NCI-H524 (cell line): ENCODE measurements at regions not wholly inside any gene's neighbourhood (a gene's known extent, or its start where the extent isn't known, plus 50 kb on each side); places are given as distances from the start of the nearest gene placed in this dataset.

Source experiments
- DNase-seq, 2 experiments: peaks; one replicate each; lab custom pipeline; 2025; lab: John Stamatoyannopoulos, UW

- no peak for DNase-seq
These were observed 157.3 kb upstream of the CTNNA2 start for GRCh38 chr2:79355569-79355968.

- peak in 1 of 2 experiments; percentile 1 for DNase-seq
These were observed 167.9 kb upstream of the REG3A start for GRCh38 chr2:79327460-79327859.

GRCh38 chr2:79320871-79321270, 161.3 kb upstream of the REG3A start:
- DNase-seq, result no peak

GRCh38 chr2:79294994-79295393, 135.4 kb upstream of the REG3A start:
- DNase-seq, result no peak

GRCh38 chr2:79292958-79293315, 133.4 kb upstream of the REG3A start:
- no peak for DNase-seq

- DNase-seq, result no peak
These were observed 132.8 kb upstream of the REG3A start for GRCh38 chr2:79292239-79292957.

GRCh38 chr2:79275863-79276262, 116.3 kb upstream of the REG3A start:
- no peak for DNase-seq

- no peak for DNase-seq
These were observed 115.6 kb upstream of the REG3A start for GRCh38 chr2:79275197-79275596.

GRCh38 chr2:79272616-79273015, 113.1 kb upstream of the REG3A start:
- DNase-seq, result no peak

- DNase-seq, result no peak
These were observed 111.9 kb upstream of the REG3A start for GRCh38 chr2:79271456-79271855.

- no peak for DNase-seq
These were observed 101.3 kb upstream of the REG3A start for GRCh38 chr2:79260848-79261247.

- DNase-seq, result no peak
These were observed 100.4 kb upstream of the REG3A start for GRCh38 chr2:79259959-79260358.

- DNase-seq, result no peak
These were observed 99.7 kb upstream of the REG3A start for GRCh38 chr2:79259296-79259695.

GRCh38 chr2:79253243-79253774, 93.8 kb upstream of the REG3A start:
- DNase-seq, result no peak

- DNase-seq, result no peak
These were observed 91.1 kb upstream of the REG3A start for GRCh38 chr2:79250656-79251055.

- DNase-seq, result no peak
These were observed 89.2 kb upstream of the REG3A start for GRCh38 chr2:79248776-79249175.

- DNase-seq, result peak in 1 of 2 experiments; percentile 17
These were observed 75.6 kb upstream of the REG3A start for GRCh38 chr2:79235135-79235534.

GRCh38 chr2:79223539-79223938, 64.0 kb upstream of the REG3A start:
- DNase-seq, result no peak

GRCh38 chr2:79219383-79219988, 59.9 kb upstream of the REG3A start:
- peak in 1 of 2 experiments; percentile 54 for DNase-seq

- DNase-seq, result no peak
These were observed 50.8 kb upstream of the REG3A start for GRCh38 chr2:79210274-79210917.
